ENCODE measurements at regions not wholly inside any gene's neighbourhood (a gene's known extent, or its start where the extent isn't known, plus 50 kb on each side); places are given as distances from the start of the nearest gene placed in this dataset.
"Not testable (repeated sequence)": the region's sequence is repeated elsewhere in the genome, so short reads cannot be mapped to it uniquely, and the experiment has no call there.

- DNase-seq: no peak
These were observed 76.4 kb downstream of the PHAX start for GRCh38 chr5:126677121-126677520.

GRCh38 chr5:126680191-126680817, 79.6 kb downstream of the PHAX start:
- DNase-seq: no peak

GRCh38 chr5:126681314-126681713, 80.6 kb downstream of the PHAX start:
- DNase-seq: not testable (repeated sequence)

- no peak for DNase-seq
These were observed 81.2 kb downstream of the PHAX start for GRCh38 chr5:126681970-126682369.

GRCh38 chr5:126682856-126683255, 82.1 kb downstream of the PHAX start:
- DNase-seq: no peak

GRCh38 chr5:126683912-126684311, 83.2 kb downstream of the PHAX start:
- no peak for DNase-seq

GRCh38 chr5:126684656-126685442, 84.1 kb downstream of the PHAX start:
- DNase-seq: peak; percentile 77

GRCh38 chr5:126686451-126687126, 85.8 kb downstream of the PHAX start:
- DNase-seq: no peak

GRCh38 chr5:126692971-126693370, 84.0 kb upstream of the LMNB1 start:
- no peak for DNase-seq

- DNase-seq: no peak
These were observed 83.1 kb upstream of the LMNB1 start for GRCh38 chr5:126693806-126694205.

- no peak for DNase-seq
These were observed 82.5 kb upstream of the LMNB1 start for GRCh38 chr5:126694403-126694802.

GRCh38 chr5:126695091-126695490, 81.8 kb upstream of the LMNB1 start:
- DNase-seq: no peak

GRCh38 chr5:126707080-126707479, 69.9 kb upstream of the LMNB1 start:
- no peak for DNase-seq

GRCh38 chr5:126715765-126716164, 61.2 kb upstream of the LMNB1 start:
- DNase-seq: no peak

GRCh38 chr5:126716861-126717260, 60.1 kb upstream of the LMNB1 start:
- DNase-seq: no peak

GRCh38 chr5:126718236-126718868, 58.6 kb upstream of the LMNB1 start:
- DNase-seq: no peak

GRCh38 chr5:126720369-126720768, 56.6 kb upstream of the LMNB1 start:
- no peak for DNase-seq

GRCh38 chr5:126723643-126724042, 53.3 kb upstream of the LMNB1 start:
- no peak for DNase-seq
